Loucy (cell line): ENCODE measurements at regions not wholly inside any gene's neighbourhood (a gene's known extent, or its start where the extent isn't known, plus 50 kb on each side); places are given as distances from the start of the nearest gene placed in this dataset.

ENCODE experiments used
- H2AFZ ChIP-seq: fragments of 200-600 bp; sonication (generic); 2 replicates; pipeline ENCODE4 v1.6.0; 2016; ENCODE audit warnings: antibody characterized with exemption, mild to moderate bottlenecking, low read length, moderate library complexity
- H3F3A ChIP-seq: fragments of 200-600 bp; 2 replicates; pipeline ENCODE4 v1.6.0; 2016; ENCODE audit warnings: antibody characterized with exemption, low read depth, mild to moderate bottlenecking
- H3K27me3 ChIP-seq: fragments of 200-600 bp; sonication (generic); 2 replicates; pipeline ENCODE4 v1.6.1; 2014; ENCODE audit warnings: low read length, mild to moderate bottlenecking; ENCODE audit not compliant: insufficient read depth, poor library complexity, severe bottlenecking
- H3K36me3 ChIP-seq: fragments of 200-600 bp; sonication (generic); 2 replicates; pipeline ENCODE4 v1.6.1; 2016; ENCODE audit warnings: low read length; ENCODE audit not compliant: insufficient read depth
- H3K4me1 ChIP-seq: fragments of 200-600 bp; sonication (generic); 2 replicates; pipeline ENCODE4 v1.5.1; 2014; ENCODE audit warnings: low read length, mild to moderate bottlenecking; ENCODE audit not compliant: insufficient read depth, poor library complexity, severe bottlenecking
- H3K4me2 ChIP-seq: fragments of 200-600 bp; sonication (generic); 2 replicates; pipeline ENCODE4 v1.6.0; 2014; ENCODE audit warnings: antibody characterized with exemption, low read length, low read depth, mild to moderate bottlenecking; ENCODE audit not compliant: poor library complexity, severe bottlenecking
- H3K4me3 ChIP-seq: fragments of 200-600 bp; sonication (generic); 2 replicates; pipeline ENCODE4 v1.5.1; 2014; ENCODE audit warnings: low read length, mild to moderate bottlenecking, mixed read lengths; ENCODE audit not compliant: poor library complexity, severe bottlenecking
- H3K79me2 ChIP-seq: fragments of 200-600 bp; sonication (generic); 2 replicates; pipeline ENCODE4 v1.6.1; 2014; ENCODE audit warnings: low read length; ENCODE audit not compliant: insufficient read depth
- H3K9ac ChIP-seq: fragments of 200-600 bp; sonication (generic); 2 replicates; pipeline ENCODE4 v1.6.0; 2014; ENCODE audit warnings: mild to moderate bottlenecking, low read depth, low read length, moderate library complexity; ENCODE audit not compliant: poor library complexity, severe bottlenecking
- H3K9me2 ChIP-seq: fragments of 200-600 bp; sonication (generic); replicated peaks from 2 replicates; pipeline ENCODE4 v1.6.1; 2016; ENCODE audit warnings: low read depth, low read length, mixed read lengths
- H3K9me3 ChIP-seq: fragments of 200-600 bp; sonication (generic); 2 replicates; pipeline ENCODE4 v1.6.1; 2014; ENCODE audit warnings: mild to moderate bottlenecking, antibody characterized with exemption, low read length, low read depth; ENCODE audit not compliant: insufficient read depth
- H4K20me1 ChIP-seq: fragments of 200-600 bp; sonication (generic); 2 replicates; pipeline ENCODE4 v1.6.0; 2014; ENCODE audit warnings: antibody characterized with exemption, low read length, mild to moderate bottlenecking; ENCODE audit not compliant: insufficient read depth, poor library complexity, severe bottlenecking
- EZH2phosphoT487 ChIP-seq: fragments of 200-600 bp; IDR thresholded peaks from 2 replicates; pipeline ENCODE4 v1.6.1; 2018; ENCODE audit warnings: antibody characterized with exemption, mild to moderate bottlenecking, moderate library complexity, borderline replicate concordance
- TF ChIP-seq, protein P1 (sequence below): fragments of 200-600 bp; sonication (generic); conservative IDR thresholded peaks from 2 replicates; pipeline ENCODE4 v1.5.1; 2014; ENCODE audit warnings: mild to moderate bottlenecking, antibody characterized with exemption, low read length

DNA sequence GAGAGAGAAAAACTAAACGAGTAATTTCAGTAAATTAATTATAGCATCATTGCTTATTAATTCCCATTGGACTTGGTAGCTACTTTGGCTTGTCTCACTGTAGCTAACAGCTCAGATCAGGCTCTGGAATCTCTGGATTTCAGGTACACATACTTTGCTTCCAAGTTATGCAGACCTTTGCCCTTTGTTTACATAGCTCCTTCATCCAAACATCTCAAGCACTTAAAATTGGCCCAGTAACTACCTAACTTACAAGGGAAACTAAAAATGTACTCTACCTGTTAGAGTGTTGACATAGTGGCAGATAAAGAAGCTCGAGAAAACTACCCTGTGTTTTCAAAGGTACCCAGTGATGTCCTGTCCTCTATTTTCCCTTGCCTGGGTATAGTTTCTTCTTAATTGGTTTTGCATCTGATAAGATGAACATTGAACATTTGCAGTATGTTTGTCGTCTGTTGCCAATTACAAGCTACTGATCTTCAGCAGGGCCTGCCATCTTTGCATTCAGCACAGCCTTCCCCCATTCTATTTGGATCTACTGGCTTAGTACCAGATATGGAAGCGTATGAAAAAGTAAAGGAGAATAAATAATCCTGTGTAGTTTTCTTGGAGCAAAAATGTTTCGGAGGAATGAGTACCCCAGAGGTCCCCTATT lies 601.5 kb upstream of the FANCL start:
- no peak for TF ChIP-seq EZH2phosphoT487
- TF ChIP-seq, protein P1, sequence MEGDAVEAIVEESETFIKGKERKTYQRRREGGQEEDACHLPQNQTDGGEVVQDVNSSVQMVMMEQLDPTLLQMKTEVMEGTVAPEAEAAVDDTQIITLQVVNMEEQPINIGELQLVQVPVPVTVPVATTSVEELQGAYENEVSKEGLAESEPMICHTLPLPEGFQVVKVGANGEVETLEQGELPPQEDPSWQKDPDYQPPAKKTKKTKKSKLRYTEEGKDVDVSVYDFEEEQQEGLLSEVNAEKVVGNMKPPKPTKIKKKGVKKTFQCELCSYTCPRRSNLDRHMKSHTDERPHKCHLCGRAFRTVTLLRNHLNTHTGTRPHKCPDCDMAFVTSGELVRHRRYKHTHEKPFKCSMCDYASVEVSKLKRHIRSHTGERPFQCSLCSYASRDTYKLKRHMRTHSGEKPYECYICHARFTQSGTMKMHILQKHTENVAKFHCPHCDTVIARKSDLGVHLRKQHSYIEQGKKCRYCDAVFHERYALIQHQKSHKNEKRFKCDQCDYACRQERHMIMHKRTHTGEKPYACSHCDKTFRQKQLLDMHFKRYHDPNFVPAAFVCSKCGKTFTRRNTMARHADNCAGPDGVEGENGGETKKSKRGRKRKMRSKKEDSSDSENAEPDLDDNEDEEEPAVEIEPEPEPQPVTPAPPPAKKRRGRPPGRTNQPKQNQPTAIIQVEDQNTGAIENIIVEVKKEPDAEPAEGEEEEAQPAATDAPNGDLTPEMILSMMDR, result no peak
- Histone ChIP-seq H4K20me1 (no peaks in the 10 kb centered on the region), H3K79me2 (no peaks in the 10 kb centered on the region), H3K9me2 (no peaks in the 10 kb centered on the region), H3K9me3 (no peaks in the 10 kb centered on the region), H3K9ac (no peak overlapping the region), H3K27me3 (no peaks in the 10 kb centered on the region), H3K36me3 (no peaks in the 10 kb centered on the region), H3K4me3 (no peak overlapping the region), H3K4me1 (no peaks in the 10 kb centered on the region), H3F3A (no peaks in the 10 kb centered on the region), H3K4me2 (no peak overlapping the region), H2AFZ (no peak overlapping the region)

DNA sequence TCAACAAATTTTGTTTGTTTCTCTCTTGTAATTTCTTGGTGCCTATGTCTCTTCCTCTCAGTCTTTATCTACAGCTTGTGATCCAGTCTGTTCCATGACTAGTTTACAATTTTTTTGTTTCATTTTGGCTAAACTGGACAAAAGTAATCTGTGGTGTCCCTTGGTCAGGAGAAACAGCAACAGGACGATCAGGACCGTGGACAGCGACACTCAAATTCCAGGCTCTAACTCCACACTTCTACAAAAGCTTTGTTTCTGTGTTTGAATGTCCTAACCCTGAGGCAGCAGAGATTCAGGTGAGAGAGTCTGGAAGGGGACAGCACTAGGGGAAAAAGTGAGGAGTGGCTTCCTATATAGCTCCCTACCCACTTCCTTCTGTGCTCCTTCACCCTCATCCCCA lies 593.3 kb upstream of the FANCL start:
- Histone ChIP-seq H3K27me3 (no peaks in the 10 kb centered on the region), H3K4me2 (no peak overlapping the region)

DNA sequence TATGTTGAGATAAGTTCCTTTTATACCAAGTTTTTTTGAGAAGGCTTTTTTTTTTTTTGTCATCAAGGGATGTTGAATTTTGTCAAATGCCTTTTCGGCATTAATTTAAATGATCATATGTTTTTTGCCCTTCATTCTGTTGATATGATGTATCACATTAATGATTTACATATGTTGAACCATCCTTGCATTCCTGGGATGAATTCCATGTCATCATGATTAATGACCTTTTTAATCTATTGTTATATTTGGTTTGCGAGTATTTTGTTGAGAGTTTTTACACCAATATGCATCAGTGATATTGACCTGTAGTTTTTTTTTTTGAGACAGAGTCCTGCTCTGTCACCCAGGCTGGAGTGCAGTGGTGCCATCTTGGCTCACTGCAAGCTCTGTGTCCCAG lies 585.7 kb upstream of the FANCL start:
- no peaks in the 10 kb centered on the region for H3K4me1 ChIP-seq
- TF ChIP-seq, protein P1, result no peak
- TF ChIP-seq EZH2phosphoT487, result no peak
- no peak overlapping the region for H3K9ac ChIP-seq
- H3K9me2 ChIP-seq, result no peaks in the 10 kb centered on the region
- no peaks in the 10 kb centered on the region for H4K20me1 ChIP-seq
- H3K79me2 ChIP-seq, result no peaks in the 10 kb centered on the region
- H3K9me3 ChIP-seq, result peaks cover 5% of the 10 kb centered on the region; the same call in 1 of the 2 replicates
- H3K4me2 ChIP-seq, result no peak overlapping the region
- no peaks in the 10 kb centered on the region for H3F3A ChIP-seq
- H3K27me3 ChIP-seq, result no peaks in the 10 kb centered on the region
- no peak overlapping the region for H3K4me3 ChIP-seq
- no peaks in the 10 kb centered on the region for H3K36me3 ChIP-seq
- no peak overlapping the region for H2AFZ ChIP-seq

More for the DNA sequence above, 593.3 kb upstream of the FANCL start:
- peaks cover 4% of the 10 kb centered on the region for H4K20me1 ChIP-seq
- H3F3A ChIP-seq, result no peaks in the 10 kb centered on the region
- no peaks in the 10 kb centered on the region for H3K79me2 ChIP-seq
- H3K36me3 ChIP-seq, result no peaks in the 10 kb centered on the region
- no peaks in the 10 kb centered on the region for H3K4me1 ChIP-seq
- no peak overlapping the region for H2AFZ ChIP-seq
- no peak for TF ChIP-seq EZH2phosphoT487
- TF ChIP-seq, protein P1, result no peak
- H3K9me3 ChIP-seq, result no peaks in the 10 kb centered on the region
- H3K9me2 ChIP-seq, result no peaks in the 10 kb centered on the region
- no peak overlapping the region for H3K9ac ChIP-seq
- H3K4me3 ChIP-seq, result no peak overlapping the region
